Astrocyte of the spinal cord (primary cell): ENCODE measurements at regions not wholly inside any gene's neighbourhood (a gene's known extent, or its start where the extent isn't known, plus 50 kb on each side); places are given as distances from the start of the nearest gene placed in this dataset.

Source experiments
- DNase-seq: peaks from one replicate; pipeline ENCODE4 v3.0.0; 2011; ENCODE audit warnings: low read depth, low spot score
- H3K4me3 ChIP-seq: 2 replicates; pipeline ENCODE4 v1.5.1; 2011; ENCODE audit warnings: low read depth, mild to moderate bottlenecking, low read length, moderate library complexity
- CTCF ChIP-seq: IDR thresholded peaks from 2 replicates; pipeline ENCODE4 v1.5.1; 2012; ENCODE audit warnings: low read depth, mild to moderate bottlenecking, low read length, inconsistent platforms
- in situ Hi-C: cut with HindIII; loops from 2 replicates; pipeline ENCODE4 v1.10.0; 2017; ENCODE audit warnings: low sequenced_read_pairs

- DNase-seq: no peak
- TF ChIP-seq CTCF: no peak
- H3K4me3 ChIP-seq: no peak overlapping the region
- in situ Hi-C loops: no loop called here
Measured at GRCh38 chr2:41942278-41942677, 105.5 kb upstream of the PKDCC start.

GRCh38 chr2:41943159-41943558 is 104.7 kb upstream of the PKDCC start:
- in situ Hi-C loops: no loop called here
- TF ChIP-seq CTCF: no peak
- H3K4me3 ChIP-seq: no peak overlapping the region
- DNase-seq: no peak

GRCh38 chr2:41944220-41944880 is 103.5 kb upstream of the PKDCC start:
- no peak for TF ChIP-seq CTCF
- no peak for DNase-seq
- no peak overlapping the region for H3K4me3 ChIP-seq
- in situ Hi-C loops: no loop called here

GRCh38 chr2:41947701-41948396 is 100.0 kb upstream of the PKDCC start:
- TF ChIP-seq CTCF: no peak
- no peak for DNase-seq
- in situ Hi-C loops: no loop called here
- no peak overlapping the region for H3K4me3 ChIP-seq

- in situ Hi-C loops: no loop called here
- no peak overlapping the region for H3K4me3 ChIP-seq
- TF ChIP-seq CTCF: no peak
- no peak for DNase-seq
Measured at GRCh38 chr2:41948397-41948763, 99.4 kb upstream of the PKDCC start.

- in situ Hi-C loops: no loop called here
Measured at GRCh38 chr2:41949091-41949882, 98.5 kb upstream of the PKDCC start.

More at GRCh38 chr2:41949091-41949882, 98.5 kb upstream of the PKDCC start:
- no peak for DNase-seq
- no peak overlapping the region for H3K4me3 ChIP-seq
- TF ChIP-seq CTCF: no peak
